ENCODE measurements at regions not wholly inside any gene's neighbourhood (a gene's known extent, or its start where the extent isn't known, plus 50 kb on each side); places are given as distances from the start of the nearest gene placed in this dataset.

- peaks cover 7% of the 10 kb centered on the region for H3K27me3 Mint-ChIP-seq (ENCODE audit: insufficient read depth, unreplicated experiment)
- DNase-seq, result no peak
- Histone ChIP-seq H3K4me1 (no peaks in the 10 kb centered on the region), H3K27me3 (replicated peaks; ENCODE audit: control insufficient read depth, insufficient read depth, low read length) (no peaks in the 10 kb centered on the region), H3K9me3 (peaks cover 3% of the 10 kb centered on the region; the same call in 1 of the 2 replicates), H3K36me3 (ENCODE audit: control insufficient read depth, insufficient read depth, low read length) (no peaks in the 10 kb centered on the region), H3K4me3 (ENCODE audit: low read depth, low read length) (no peak overlapping the region)
- CTCF ChIA-PET, result no interaction called here
- H3K27ac Mint-ChIP-seq (ENCODE audit: unreplicated experiment), result no peak overlapping the region
- H3K4me3 Mint-ChIP-seq (ENCODE audit: unreplicated experiment), result no peak overlapping the region
- BruUV-seq (replicated peaks), result no TSS peak
- no peaks in the 10 kb centered on the region for H3K4me1 Mint-ChIP-seq (ENCODE audit: low read depth, unreplicated experiment)
- no peak for TF ChIP-seq CTCF (IDR thresholded peaks at IDR 0.05; ENCODE audit: insufficient read depth in 1 of 2, low read depth in 1 of 2, low read length in 1 of 2, severe bottlenecking in 1 of 2, unreplicated experiment in 1 of 2)
- peaks cover 17% of the 10 kb centered on the region for H3K9me3 Mint-ChIP-seq (ENCODE audit: unreplicated experiment)
- no peaks in the 10 kb centered on the region for H3K36me3 Mint-ChIP-seq (ENCODE audit: insufficient read depth, unreplicated experiment)
- POLR2A ChIA-PET, result no interaction called here
- intact Hi-C loops (cut with micrococcal nuclease; ENCODE audit: unreplicated experiment), result no loop called here
These were observed 335.3 kb upstream of the KLF6 start for GRCh38 chr10:4120096-4120853.

DNA sequence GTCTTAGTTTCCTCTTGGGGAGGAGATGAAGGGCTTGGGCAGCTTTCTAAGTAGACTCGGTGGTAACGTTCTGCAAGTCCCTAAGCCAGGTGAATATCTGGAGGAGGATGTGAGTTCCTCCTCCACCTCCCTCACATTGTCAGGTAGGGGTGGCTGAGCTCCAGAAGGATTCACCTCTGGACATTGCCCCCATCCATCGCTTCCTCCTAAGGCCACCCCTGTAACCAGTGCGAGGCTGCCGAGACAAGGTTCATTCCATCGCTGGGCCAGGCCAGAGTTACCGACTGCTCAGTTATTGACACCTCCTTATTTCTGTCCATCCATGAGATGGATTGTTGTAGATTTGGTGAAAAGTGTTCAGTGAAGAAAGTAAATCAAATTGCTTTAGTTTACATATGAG lies 334.1 kb upstream of the KLF6 start:
- Histone ChIP-seq H3K36me3 (ENCODE audit: control insufficient read depth, insufficient read depth, low read length) (no peaks in the 10 kb centered on the region), H3K4me1 (no peaks in the 10 kb centered on the region), H3K27me3 (replicated peaks; ENCODE audit: control insufficient read depth, insufficient read depth, low read length) (no peaks in the 10 kb centered on the region), H3K9me3 (peaks cover 3% of the 10 kb centered on the region; the same call in 1 of the 2 replicates), H3K4me3 (ENCODE audit: low read depth, low read length) (no peak overlapping the region)
- Mint-ChIP-seq H3K4me3 (ENCODE audit: unreplicated experiment) (no peak overlapping the region), H3K4me1 (ENCODE audit: low read depth, unreplicated experiment) (no peaks in the 10 kb centered on the region), H3K27me3 (ENCODE audit: insufficient read depth, unreplicated experiment) (peaks cover 7% of the 10 kb centered on the region), H3K27ac (ENCODE audit: unreplicated experiment) (no peak overlapping the region), H3K36me3 (ENCODE audit: insufficient read depth, unreplicated experiment) (no peaks in the 10 kb centered on the region), H3K9me3 (ENCODE audit: unreplicated experiment) (peaks cover 10% of the 10 kb centered on the region)
- ChIA-PET CTCF (no interaction called here), POLR2A (no interaction called here)
- no peak for DNase-seq
- intact Hi-C loops (cut with micrococcal nuclease; ENCODE audit: unreplicated experiment), result no loop called here
- BruUV-seq (replicated peaks), result no TSS peak
- no peak for TF ChIP-seq CTCF (IDR thresholded peaks at IDR 0.05; ENCODE audit: insufficient read depth in 1 of 2, low read depth in 1 of 2, low read length in 1 of 2, severe bottlenecking in 1 of 2, unreplicated experiment in 1 of 2)

DNA sequence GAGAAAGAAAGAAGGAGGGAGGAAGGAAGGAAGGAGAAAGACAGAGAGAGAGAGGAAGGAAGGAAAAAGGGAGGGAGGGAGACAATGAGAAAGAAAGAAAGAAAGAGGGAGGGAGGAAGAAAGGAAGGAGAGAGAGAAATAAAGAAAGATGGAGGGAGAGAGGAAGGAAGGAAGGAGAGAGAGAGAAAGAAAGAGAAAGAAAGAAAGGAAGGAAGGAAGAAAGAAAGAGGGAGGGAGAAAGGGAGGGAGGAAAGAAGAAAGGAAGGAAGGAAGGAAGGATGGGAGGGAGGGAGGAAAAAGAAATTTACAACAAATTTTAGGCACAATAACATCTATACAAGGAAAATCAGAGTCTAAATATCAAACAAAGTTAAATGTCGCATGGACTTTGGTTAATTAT lies 332.6 kb upstream of the KLF6 start:
- Mint-ChIP-seq H3K4me1 (ENCODE audit: low read depth, unreplicated experiment) (no peaks in the 10 kb centered on the region), H3K4me3 (ENCODE audit: unreplicated experiment) (no peak overlapping the region), H3K36me3 (ENCODE audit: insufficient read depth, unreplicated experiment) (no peaks in the 10 kb centered on the region), H3K27ac (ENCODE audit: unreplicated experiment) (no peak overlapping the region), H3K27me3 (ENCODE audit: insufficient read depth, unreplicated experiment) (peaks cover 7% of the 10 kb centered on the region), H3K9me3 (ENCODE audit: unreplicated experiment) (peaks cover 10% of the 10 kb centered on the region)
- Histone ChIP-seq H3K36me3 (ENCODE audit: control insufficient read depth, insufficient read depth, low read length) (no peaks in the 10 kb centered on the region), H3K4me3 (ENCODE audit: low read depth, low read length) (no peak overlapping the region), H3K9me3 (peaks cover 3% of the 10 kb centered on the region; the same call in 1 of the 2 replicates), H3K27me3 (replicated peaks; ENCODE audit: control insufficient read depth, insufficient read depth, low read length) (no peaks in the 10 kb centered on the region), H3K4me1 (no peaks in the 10 kb centered on the region)
- no TSS peak for BruUV-seq (replicated peaks)
- POLR2A ChIA-PET, result no interaction called here
- CTCF ChIA-PET, result no interaction called here
- DNase-seq, result no peak
- intact Hi-C loops (cut with micrococcal nuclease; ENCODE audit: unreplicated experiment), result no loop called here
- TF ChIP-seq CTCF (IDR thresholded peaks at IDR 0.05; ENCODE audit: insufficient read depth in 1 of 2, low read depth in 1 of 2, low read length in 1 of 2, severe bottlenecking in 1 of 2, unreplicated experiment in 1 of 2), result no peak
